ENCODE measurements at regions not wholly inside any gene's neighbourhood (a gene's known extent, or its start where the extent isn't known, plus 50 kb on each side); places are given as distances from the start of the nearest gene placed in this dataset.

DNA sequence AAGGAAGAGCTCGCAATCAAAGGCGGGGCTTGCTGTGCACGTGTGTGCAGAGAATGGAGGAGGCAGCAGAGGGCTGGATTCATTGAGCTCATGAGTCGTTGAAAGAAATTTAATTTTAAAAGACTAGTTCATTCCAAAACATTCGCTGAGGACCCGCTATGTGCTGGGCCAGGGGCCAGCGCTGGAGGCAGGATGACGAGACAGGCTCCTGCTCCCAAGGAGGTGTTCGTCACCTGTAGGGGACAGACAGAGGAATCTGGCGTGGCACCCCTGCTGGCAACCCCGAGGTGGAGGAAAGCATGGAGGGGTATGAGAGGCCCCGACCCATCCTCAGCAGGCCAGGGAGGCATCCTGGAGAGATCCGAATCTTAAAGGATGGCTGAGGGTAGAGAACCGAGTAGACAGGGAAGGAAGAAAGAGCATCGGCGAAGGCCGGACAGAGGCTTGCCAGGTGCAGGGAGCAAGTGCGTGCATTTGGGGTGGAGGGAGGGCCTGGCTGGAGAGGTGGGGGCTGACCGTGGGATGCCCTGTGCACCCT, 96.4 kb downstream of the CPZ start:
- Mint-ChIP-seq H3K27ac (no peak overlapping the region), H3K4me3 (no peak overlapping the region), H3K9me3 (no peaks in the 10 kb centered on the region), H3K36me3 (no peaks in the 10 kb centered on the region), H3K27me3 (ENCODE audit: low read depth) (peaks cover 98% of the 10 kb centered on the region), H3K4me1 (no peaks in the 10 kb centered on the region)
- peak in 1 of 2 experiments; percentile 16 for DNase-seq (ENCODE audit: low spot score in 2 of 2, unreplicated experiment in 2 of 2)
- TF ChIP-seq, protein P1, sequence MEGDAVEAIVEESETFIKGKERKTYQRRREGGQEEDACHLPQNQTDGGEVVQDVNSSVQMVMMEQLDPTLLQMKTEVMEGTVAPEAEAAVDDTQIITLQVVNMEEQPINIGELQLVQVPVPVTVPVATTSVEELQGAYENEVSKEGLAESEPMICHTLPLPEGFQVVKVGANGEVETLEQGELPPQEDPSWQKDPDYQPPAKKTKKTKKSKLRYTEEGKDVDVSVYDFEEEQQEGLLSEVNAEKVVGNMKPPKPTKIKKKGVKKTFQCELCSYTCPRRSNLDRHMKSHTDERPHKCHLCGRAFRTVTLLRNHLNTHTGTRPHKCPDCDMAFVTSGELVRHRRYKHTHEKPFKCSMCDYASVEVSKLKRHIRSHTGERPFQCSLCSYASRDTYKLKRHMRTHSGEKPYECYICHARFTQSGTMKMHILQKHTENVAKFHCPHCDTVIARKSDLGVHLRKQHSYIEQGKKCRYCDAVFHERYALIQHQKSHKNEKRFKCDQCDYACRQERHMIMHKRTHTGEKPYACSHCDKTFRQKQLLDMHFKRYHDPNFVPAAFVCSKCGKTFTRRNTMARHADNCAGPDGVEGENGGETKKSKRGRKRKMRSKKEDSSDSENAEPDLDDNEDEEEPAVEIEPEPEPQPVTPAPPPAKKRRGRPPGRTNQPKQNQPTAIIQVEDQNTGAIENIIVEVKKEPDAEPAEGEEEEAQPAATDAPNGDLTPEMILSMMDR (IDR thresholded peaks at IDR 0.05; ENCODE audit: unreplicated experiment) = no peak

DNA sequence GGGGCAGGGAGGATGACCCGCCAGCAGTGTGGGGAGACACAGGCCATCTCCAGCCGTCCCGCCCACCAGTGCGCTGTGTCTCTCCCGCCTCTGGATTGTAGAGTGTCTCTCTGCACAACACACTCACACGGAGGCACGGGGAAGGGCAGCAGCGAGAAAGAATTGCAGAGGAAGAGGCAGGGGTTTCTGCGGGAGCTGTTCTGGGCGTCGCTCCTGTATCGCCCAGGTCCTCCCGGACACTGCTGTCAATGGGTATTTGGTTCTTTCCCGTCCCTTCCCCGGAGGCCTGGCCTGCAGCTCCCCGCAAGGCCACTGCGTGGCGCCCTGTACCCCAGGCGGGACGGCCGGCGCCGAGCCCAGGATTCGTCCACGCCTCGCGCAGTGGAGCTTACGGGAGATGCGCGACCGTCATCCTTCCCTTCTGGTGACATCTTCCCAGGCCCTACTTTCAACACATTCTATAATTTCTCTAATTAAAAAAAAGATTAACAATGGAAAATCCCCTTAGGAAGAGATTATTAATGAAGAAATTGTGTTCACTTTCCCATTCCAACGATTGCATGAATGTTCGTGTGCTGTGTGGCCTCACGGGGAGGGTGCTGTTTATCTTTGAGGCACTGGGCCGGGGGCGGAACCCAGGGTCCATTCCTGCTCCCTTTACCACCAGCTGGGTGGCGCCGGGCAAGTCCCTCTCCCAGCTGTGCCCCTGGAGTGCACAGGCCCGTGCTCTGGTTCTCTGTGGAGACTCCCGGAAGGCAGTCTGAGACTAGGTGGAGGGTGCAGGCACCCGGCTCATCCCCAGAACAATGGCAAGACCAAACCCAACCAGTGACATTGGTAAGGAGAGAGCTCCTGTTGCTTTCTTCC, 95.7 kb downstream of the CPZ start:
- Mint-ChIP-seq H3K27me3 (ENCODE audit: low read depth) (peaks cover 99% of the 10 kb centered on the region), H3K9me3 (no peaks in the 10 kb centered on the region), H3K27ac (no peak overlapping the region), H3K36me3 (no peaks in the 10 kb centered on the region), H3K4me3 (no peak overlapping the region), H3K4me1 (no peaks in the 10 kb centered on the region)
- peak; percentile 42 to 81 for DNase-seq (ENCODE audit: low spot score in 2 of 2, unreplicated experiment in 2 of 2)
- TF ChIP-seq, protein P1 (IDR thresholded peaks at IDR 0.05; ENCODE audit: unreplicated experiment) = peak; percentile 74

DNA sequence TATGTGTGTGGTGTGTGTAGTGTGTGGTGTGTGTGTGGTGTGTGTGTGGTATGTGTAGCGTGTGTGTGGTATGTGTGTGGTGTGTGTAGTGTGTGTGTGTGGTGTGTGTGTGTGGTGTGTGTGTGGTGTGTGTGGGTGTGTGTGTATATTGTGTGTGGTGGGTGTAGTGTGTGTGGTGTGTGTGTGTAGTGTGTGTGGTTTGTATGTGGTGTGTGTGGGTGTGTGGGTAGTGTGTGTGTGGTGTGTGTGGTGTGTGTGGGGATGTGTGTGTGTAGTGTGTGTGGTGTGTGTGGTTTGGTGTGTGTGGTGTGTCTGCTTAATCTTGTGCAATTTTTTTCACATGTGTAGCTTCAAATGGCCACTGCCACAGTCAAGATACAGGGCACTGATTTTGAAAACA, 94.5 kb downstream of the CPZ start:
- no peak overlapping the region for H3K4me3 Mint-ChIP-seq
- no peaks in the 10 kb centered on the region for H3K9me3 Mint-ChIP-seq
- DNase-seq (ENCODE audit: low spot score in 2 of 2, unreplicated experiment in 2 of 2) = no peak
- H3K36me3 Mint-ChIP-seq = no peaks in the 10 kb centered on the region
- peaks cover 98% of the 10 kb centered on the region for H3K27me3 Mint-ChIP-seq (ENCODE audit: low read depth)
- H3K4me1 Mint-ChIP-seq = no peaks in the 10 kb centered on the region
- no peak overlapping the region for H3K27ac Mint-ChIP-seq
- TF ChIP-seq, protein P1 (IDR thresholded peaks at IDR 0.05; ENCODE audit: unreplicated experiment) = no peak

DNA sequence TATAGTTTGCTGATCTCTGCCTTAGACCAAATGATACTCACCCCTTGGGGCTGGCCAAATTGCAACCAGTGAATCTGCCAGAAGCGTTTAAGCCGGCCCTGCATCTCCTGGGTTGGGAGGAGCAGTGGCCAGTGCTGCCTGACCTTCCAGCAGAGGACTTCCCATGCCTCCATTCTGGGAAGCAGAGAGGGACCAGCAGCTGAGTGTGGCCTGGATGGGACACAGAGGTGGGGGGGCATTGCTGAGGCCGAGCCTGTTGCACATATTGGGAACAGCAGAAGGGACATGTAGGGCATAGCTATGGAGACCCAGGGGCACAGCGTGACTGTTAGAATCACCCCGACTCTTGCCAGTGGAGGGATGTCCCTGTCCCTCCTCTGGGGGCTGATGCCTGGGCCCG, 93.3 kb downstream of the CPZ start:
- Mint-ChIP-seq H3K4me1 (no peaks in the 10 kb centered on the region), H3K9me3 (no peaks in the 10 kb centered on the region), H3K27ac (no peak overlapping the region), H3K27me3 (ENCODE audit: low read depth) (peaks cover 99% of the 10 kb centered on the region), H3K36me3 (no peaks in the 10 kb centered on the region), H3K4me3 (no peak overlapping the region)
- DNase-seq (ENCODE audit: low spot score in 2 of 2, unreplicated experiment in 2 of 2) = peak in 1 of 2 experiments; percentile 11
- TF ChIP-seq, protein P1 (IDR thresholded peaks at IDR 0.05; ENCODE audit: unreplicated experiment) = no peak

DNA sequence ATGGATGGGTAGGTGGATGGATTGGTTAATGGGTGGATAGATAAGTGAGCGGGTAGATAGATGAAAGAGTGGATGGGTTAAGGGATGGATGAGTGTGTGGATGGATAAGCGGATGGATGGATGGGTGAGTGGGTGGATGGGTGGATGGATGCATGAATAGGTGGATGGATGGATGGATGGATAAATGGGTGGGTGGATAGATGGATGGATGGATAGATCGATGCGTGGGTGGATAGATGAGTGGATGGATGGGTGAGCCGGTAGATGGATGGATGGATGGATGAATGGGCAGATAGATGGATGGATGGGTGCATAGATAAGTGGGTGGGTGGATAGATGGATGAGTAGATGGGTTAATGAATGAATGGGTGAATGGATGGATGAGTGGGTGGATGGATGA, 90.9 kb downstream of the CPZ start:
- Mint-ChIP-seq H3K27me3 (ENCODE audit: low read depth) (peaks cover 97% of the 10 kb centered on the region), H3K4me1 (no peaks in the 10 kb centered on the region), H3K4me3 (no peak overlapping the region), H3K9me3 (no peaks in the 10 kb centered on the region), H3K36me3 (no peaks in the 10 kb centered on the region), H3K27ac (no peak overlapping the region)
- TF ChIP-seq, protein P1 (IDR thresholded peaks at IDR 0.05; ENCODE audit: unreplicated experiment) = no peak
- DNase-seq (ENCODE audit: low spot score in 2 of 2, unreplicated experiment in 2 of 2) = no peak
